Right cardiac atrium (tissue), 5 donors: ENCODE measurements at regions not wholly inside any gene's neighbourhood (a gene's known extent, or its start where the extent isn't known, plus 50 kb on each side); places are given as distances from the start of the nearest gene placed in this dataset.

Source experiments
- ATAC-seq, 2 donors: fragments of 200-7000 bp; cut with Tn5 transposase; one replicate each; pipeline versions ENCODE4 v1.8.0 to v1.9.1; 2020; ENCODE audit warnings: moderate library complexity in 2 of 2, mild to moderate bottlenecking in 1 of 2
- DNase-seq, 3 donors: peaks; one replicate each; pipeline ENCODE4 v3.0.0-alpha.2; 2020
- H3K27ac ChIP-seq: one replicate; pipeline ENCODE4 v1.5.1; 2013; ENCODE audit warnings: mild to moderate bottlenecking, low read length, control low read depth, moderate library complexity
- H3K27me3 ChIP-seq: one replicate; pipeline ENCODE4 v1.6.1; 2013; ENCODE audit not compliant: control insufficient read depth, insufficient read depth
- H3K4me1 ChIP-seq: one replicate; pipeline ENCODE4 v1.6.1; 2013; ENCODE audit warnings: low read length; ENCODE audit not compliant: control insufficient read depth, insufficient read depth
- H3K4me3 ChIP-seq: one replicate; pipeline ENCODE4 v1.5.1; 2013; ENCODE audit warnings: low read length, control low read depth
- H3K9me3 ChIP-seq: one replicate; pipeline ENCODE4 v1.6.1; 2013; ENCODE audit warnings: low read length; ENCODE audit not compliant: control insufficient read depth
- WGBS: extraction: QIAGEN DNeasy Blood & Tissue Kit; methylation state at CpG from one replicate; pipeline ENCODE4 v1.1.7; 2013; 5-methylcytosine and 5-hydroxymethylcytosine counted together
- intact Hi-C, 4 donors: fragments of 100-400 bp; cut with DNase I; formaldehyde crosslinking; loops; one replicate each; pipeline versions ENCODE4 v1.11.0 to v1.14.0; 2022 to 2023
- donor health status: healthy with polysubstance abuse.
- donor health status: DM: no; HTN: yes; CAD: no.
- donor health status: DM: no; HTN: no; CAD: no.
- donor health status: DM: no; HTN: yes; CAD: no; lungs with severe emphysema.
- donor health status: DM: yes; HTN: yes; CAD: no.

GRCh38 chr12:25005376-25005775 is 56.5 kb upstream of the BCAT1 start:
- intact Hi-C loops, result no loop called here
- Histone ChIP-seq H3K4me3 (no peak overlapping the region), H3K27ac (no peak overlapping the region), H3K9me3 (no peaks in the 10 kb centered on the region), H3K27me3 (no peaks in the 10 kb centered on the region), H3K4me1 (no peaks in the 10 kb centered on the region)
- 91% methylated on average over 4 of the region's 4 CpGs for WGBS
- ATAC-seq (no peak), DNase-seq (no peak)

GRCh38 chr12:25004447-25004846 is 55.5 kb upstream of the BCAT1 start:
- Histone ChIP-seq H3K27ac (no peak overlapping the region), H3K4me1 (no peaks in the 10 kb centered on the region), H3K4me3 (no peak overlapping the region), H3K9me3 (no peaks in the 10 kb centered on the region), H3K27me3 (no peaks in the 10 kb centered on the region)
- intact Hi-C loops, result no loop called here
- 88% methylated on average over 7 of the region's 7 CpGs for WGBS
- no peak for DNase-seq
- no peak for ATAC-seq

GRCh38 chr12:25001311-25001710 is 52.4 kb upstream of the BCAT1 start:
- Histone ChIP-seq H3K4me1 (peaks cover 2% of the 10 kb centered on the region), H3K9me3 (no peaks in the 10 kb centered on the region), H3K27me3 (no peaks in the 10 kb centered on the region), H3K27ac (no peak overlapping the region), H3K4me3 (no peak overlapping the region)
- 84% methylated on average over 2 of the region's 2 CpGs for WGBS
- DNase-seq (no peak), ATAC-seq (no peak)
- intact Hi-C loops, result no loop called here
